Transverse colon (tissue), 4 donors: ENCODE measurements at regions not wholly inside any gene's neighbourhood (a gene's known extent, or its start where the extent isn't known, plus 50 kb on each side); places are given as distances from the start of the nearest gene placed in this dataset.

Source experiments
- DNase-seq: peaks from one replicate; pipeline ENCODE4 v3.0.0-alpha.2; 2019
- H3K27ac ChIP-seq, 4 donors: fragments of 200-600 bp; sonication (generic); 2 replicates each; pipeline ENCODE4 v1.5.1; 2016 to 2018; ENCODE audit warnings: inconsistent platforms in 4 of 4
- H3K27me3 ChIP-seq: fragments of 200-600 bp; sonication (generic); 2 replicates; pipeline ENCODE4 v1.5.1; 2017; ENCODE audit warnings: inconsistent platforms
- H3K36me3 ChIP-seq, 4 donors: fragments of 200-600 bp; sonication (generic); 2 replicates each; pipeline ENCODE4 v1.5.1; 2017 to 2019; ENCODE audit warnings: inconsistent platforms in 4 of 4
- H3K4me1 ChIP-seq, 4 donors: fragments of 200-600 bp; sonication (generic); 2 replicates each; pipeline ENCODE4 v1.5.1; 2017 to 2020; ENCODE audit warnings: inconsistent platforms in 4 of 4
- H3K4me3 ChIP-seq, 4 donors: fragments of 200-600 bp; sonication (generic); 1 replicate in 1 of 4; 2 replicates in 3 of 4; pipeline versions ENCODE4 v1.5.1 to v1.6.1; 2017 to 2019; ENCODE audit warnings: inconsistent platforms in 4 of 4
- H3K9me3 ChIP-seq, 2 donors: fragments of 200-600 bp; sonication (generic); 2 replicates each; pipeline ENCODE4 v1.5.1; 2017 to 2019; ENCODE audit warnings: inconsistent platforms in 2 of 2
- CTCF ChIP-seq, 5 experiments: fragments of 200-600 bp in 3 of 5; fragments of 450-650 bp in 2 of 5; sonication (generic) in 3 of 5; IDR thresholded peaks; 1 replicate in 2 of 5; 2 replicates in 3 of 5; pipeline ENCODE4 v1.5.1; 2016 to 2017; ENCODE audit warnings: antibody characterized with exemption in 5 of 5, inconsistent platforms in 3 of 5, mild to moderate bottlenecking in 2 of 5, moderate library complexity in 1 of 5
- EP300 ChIP-seq: sonication (generic); formaldehyde crosslinking; IDR thresholded peaks from one replicate; pipeline ENCODE4 v1.6.1; 2017; ENCODE audit warnings: antibody characterized with exemption, low read depth
- POLR2A ChIP-seq: fragments of 450-650 bp; IDR thresholded peaks from one replicate; pipeline ENCODE4 v1.6.1; 2016; ENCODE audit warnings: antibody characterized with exemption, mild to moderate bottlenecking, moderate library complexity
- POLR2AphosphoS5 ChIP-seq, 3 donors: sonication (generic); formaldehyde crosslinking; IDR thresholded peaks; one replicate each; pipeline ENCODE4 v1.6.1; 2016; ENCODE audit warnings: antibody characterized with exemption in 3 of 3
- WGBS, 2 donors: methylation state at CpG; one replicate each; pipeline ENCODE4 v1.1.5; 2018; ENCODE audit warnings: low coverage in 1 of 2; 5-methylcytosine and 5-hydroxymethylcytosine counted together
- in situ Hi-C, 4 donors: fragments of 200-750 bp; cut with MboI; loops; one replicate each; pipeline versions ENCODE4 v1.15.0 to v1.15.1; 2017; ENCODE audit warnings: low sequenced_read_pairs in 3 of 4, low pct_ligation_motif_present in 1 of 4, low pct_unique_long_range_greater_than_20kb in 1 of 4
- intact Hi-C: fragments of 100-400 bp; cut with DNase I; formaldehyde crosslinking; loops from one replicate; pipeline ENCODE4 v1.15.1; 2023; ENCODE audit warnings: low total_unique reads

GRCh38 chr17:14923981-14924380 is 341.1 kb downstream of the PMP22 start:
- in situ Hi-C loops: loop anchor here in 1 of 4 donors (10.0 kb wide), 1 partner anchor 1329 kb away; no protein-coding TSS in a partner anchor
- intact Hi-C loops: loop anchor here (10.0 kb wide), 1 partner anchor 1329 kb away; no protein-coding TSS in a partner anchor
- peaks cover 6% of the 10 kb centered on the region for H3K27me3 ChIP-seq
- 57 to 66% methylated on average over 3 of the region's 3 CpGs for WGBS, 2 donors
- no peaks in the 10 kb centered on the region for H3K36me3 ChIP-seq
- DNase-seq: no peak
- no peak overlapping the region for H3K27ac ChIP-seq
- H3K4me1 ChIP-seq: no peaks in the 10 kb centered on the region
- H3K9me3 ChIP-seq: no peaks in the 10 kb centered on the region
- no peak overlapping the region for H3K4me3 ChIP-seq
- no peak for TF ChIP-seq EP300
- no peak for TF ChIP-seq POLR2AphosphoS5 (IDR thresholded peaks at IDR 0.05)
- TF ChIP-seq POLR2A: no peak
- no peak for TF ChIP-seq CTCF (IDR thresholded peaks at IDR 0.05)

- H3K4me3 ChIP-seq: no peak overlapping the region
- no peak overlapping the region for H3K27ac ChIP-seq
- no peaks in the 10 kb centered on the region for H3K36me3 ChIP-seq
- DNase-seq: no peak
- intact Hi-C loops (loop anchor here (10.0 kb wide), 1 partner anchor 1328 kb away; no protein-coding TSS in a partner anchor), in situ Hi-C loops (loop anchor here in 1 of 4 donors (10.0 kb wide), 1 partner anchor 1328 kb away; no protein-coding TSS in a partner anchor)
- H3K9me3 ChIP-seq: no peaks in the 10 kb centered on the region
- WGBS, 2 donors: 47% methylated on average over 2 of the region's 2 CpGs; no CpG with 5 or more reads in 1 of the 2 donors
- H3K4me1 ChIP-seq: no peaks in the 10 kb centered on the region
- TF ChIP-seq CTCF (IDR thresholded peaks at IDR 0.05): no peak
- no peak for TF ChIP-seq EP300
- TF ChIP-seq POLR2A: no peak
- TF ChIP-seq POLR2AphosphoS5 (IDR thresholded peaks at IDR 0.05): no peak
- H3K27me3 ChIP-seq: peaks cover 5% of the 10 kb centered on the region
These were observed 342.7 kb downstream of the PMP22 start for GRCh38 chr17:14922411-14922810.

GRCh38 chr17:14921936-14922335 is 343.2 kb downstream of the PMP22 start:
- no peak for DNase-seq
- peaks cover under 1% of the 10 kb centered on the region for H3K27me3 ChIP-seq
- H3K4me1 ChIP-seq: no peaks in the 10 kb centered on the region
- H3K36me3 ChIP-seq: no peaks in the 10 kb centered on the region
- TF ChIP-seq CTCF (IDR thresholded peaks at IDR 0.05) (no peak), POLR2AphosphoS5 (IDR thresholded peaks at IDR 0.05) (no peak), EP300 (no peak), POLR2A (no peak)
- intact Hi-C loops: loop anchor here (10.0 kb wide), 1 partner anchor 1327 kb away; no protein-coding TSS in a partner anchor
- no peak overlapping the region for H3K27ac ChIP-seq
- WGBS, 2 donors: 82 to 85% methylated on average over 1 to 3 of the region's 3 CpGs
- H3K9me3 ChIP-seq: no peaks in the 10 kb centered on the region
- no peak overlapping the region for H3K4me3 ChIP-seq
- in situ Hi-C loops: loop anchor here in 1 of 4 donors (10.0 kb wide), 1 partner anchor 1327 kb away; no protein-coding TSS in a partner anchor

- WGBS, 2 donors: 51 to 67% methylated on average over 5 of the region's 5 CpGs
- Histone ChIP-seq H3K36me3 (no peaks in the 10 kb centered on the region), H3K27ac (no peak overlapping the region), H3K4me3 (no peak overlapping the region), H3K4me1 (no peaks in the 10 kb centered on the region), H3K9me3 (no peaks in the 10 kb centered on the region), H3K27me3 (no peaks in the 10 kb centered on the region)
- TF ChIP-seq POLR2AphosphoS5 (IDR thresholded peaks at IDR 0.05) (no peak), EP300 (no peak), CTCF (IDR thresholded peaks at IDR 0.05) (no peak), POLR2A (no peak)
- no peak for DNase-seq
- intact Hi-C loops: loop anchor here (10.0 kb wide), 1 partner anchor 1325 kb away; no protein-coding TSS in a partner anchor
- in situ Hi-C loops: loop anchor here in 1 of 4 donors (10.0 kb wide), 1 partner anchor 1325 kb away; no protein-coding TSS in a partner anchor
These were observed 345.4 kb downstream of the PMP22 start for GRCh38 chr17:14919631-14920213.
